CD4-positive, CD25-positive, alpha-beta regulatory T cell (primary cell): ENCODE measurements at regions not wholly inside any gene's neighbourhood (a gene's known extent, or its start where the extent isn't known, plus 50 kb on each side); places are given as distances from the start of the nearest gene placed in this dataset.
"Not testable (repeated sequence)": the region's sequence is repeated elsewhere in the genome, so short reads cannot be mapped to it uniquely, and the experiment has no call there.

Experiments
- ATAC-seq, 2 donors: fragments of 150-1000 bp; cut with Tn5 transposase; one replicate each; pipeline ENCODE4 v1.10.0; 2021; ENCODE audit warnings: low read depth in 2 of 2, moderate number of reproducible peaks in 2 of 2, moderate library complexity in 1 of 2
- DNase-seq, 3 donors: peaks; one replicate each; pipeline versions ENCODE4 v3.0.0 to v3.0.0-alpha.2; 2012 to 2022; ENCODE audit warnings: mixed read lengths in 1 of 3
- H3K27ac ChIP-seq: one replicate; pipeline ENCODE4 v1.7.0; 2013; ENCODE audit warnings: mild to moderate bottlenecking, low read length; ENCODE audit not compliant: insufficient read depth, poor library complexity, severe bottlenecking
- H3K27me3 ChIP-seq: one replicate; pipeline ENCODE4 v1.7.0; 2013; ENCODE audit warnings: low read length; ENCODE audit not compliant: control insufficient read depth, insufficient read depth
- H3K36me3 ChIP-seq: one replicate; pipeline ENCODE4 v1.7.0; 2013; ENCODE audit warnings: mild to moderate bottlenecking, low read length, moderate library complexity; ENCODE audit not compliant: control insufficient read depth, insufficient read depth
- H3K4me1 ChIP-seq: 2 replicates; pipeline ENCODE4 v1.7.0; 2013; ENCODE audit warnings: mild to moderate bottlenecking, low read length; ENCODE audit not compliant: insufficient read depth, control insufficient read depth, poor library complexity, severe bottlenecking
- H3K4me3 ChIP-seq: one replicate; pipeline ENCODE4 v1.7.0; 2013; ENCODE audit warnings: low read depth, mild to moderate bottlenecking, low read length, moderate library complexity
- H3K9me3 ChIP-seq, 2 experiments: 1 replicate in 1 of 2; 2 replicates in 1 of 2; pipeline ENCODE4 v1.7.0; 2013; ENCODE audit warnings: low read length in 2 of 2, mild to moderate bottlenecking in 1 of 2, moderate library complexity in 1 of 2; ENCODE audit not compliant: control insufficient read depth in 2 of 2
- H3K27ac Mint-ChIP-seq, 3 donors: one replicate each; pipeline ENCODE4 v1.8.0; 2020 to 2022; ENCODE audit warnings: mild to moderate bottlenecking in 3 of 3, mixed read lengths in 3 of 3, moderate library complexity in 2 of 3
- H3K27me3 Mint-ChIP-seq: one replicate; pipeline ENCODE4 v1.8.0; 2022; ENCODE audit warnings: mild to moderate bottlenecking, mixed read lengths
- H3K36me3 Mint-ChIP-seq: one replicate; pipeline ENCODE4 v1.8.0; 2020; ENCODE audit warnings: mixed read lengths
- H3K4me1 Mint-ChIP-seq, 4 donors: one replicate each; pipeline ENCODE4 v1.8.0; 2020 to 2022; ENCODE audit warnings: mixed read lengths in 4 of 4, mild to moderate bottlenecking in 1 of 4
- H3K4me3 Mint-ChIP-seq, 4 donors: one replicate each; pipeline ENCODE4 v1.8.0; 2020 to 2022; ENCODE audit warnings: mild to moderate bottlenecking in 4 of 4, mixed read lengths in 4 of 4, moderate library complexity in 3 of 4
- H3K9me3 Mint-ChIP-seq, 7 donors: one replicate each; pipeline ENCODE4 v1.8.0; 2020 to 2022; ENCODE audit warnings: mixed read lengths in 7 of 7, mild to moderate bottlenecking in 3 of 7, moderate library complexity in 2 of 7

- no peak overlapping the region for H3K4me3 Mint-ChIP-seq
- Histone ChIP-seq H3K4me3 (no peak overlapping the region), H3K27me3 (no peaks in the 10 kb centered on the region), H3K4me1 (no peaks in the 10 kb centered on the region), H3K36me3 (no peaks in the 10 kb centered on the region), H3K27ac (no peak overlapping the region), H3K9me3 (no peaks in the 10 kb centered on the region)
- no peaks in the 10 kb centered on the region for H3K36me3 Mint-ChIP-seq
- H3K27ac Mint-ChIP-seq: no peak overlapping the region
- H3K4me1 Mint-ChIP-seq: no peaks in the 10 kb centered on the region
- no peak for DNase-seq
- peaks cover 0 to 3% (median 0%) of the 10 kb centered on the region in 7 donors for H3K9me3 Mint-ChIP-seq
- H3K27me3 Mint-ChIP-seq: peaks cover 4% of the 10 kb centered on the region
- ATAC-seq: no peak
Observed at GRCh38 chr3:153911116-153911515, 210.1 kb upstream of the ARHGEF26 start.

- Histone ChIP-seq H3K27me3 (no peaks in the 10 kb centered on the region), H3K9me3 (no peaks in the 10 kb centered on the region), H3K4me1 (no peaks in the 10 kb centered on the region), H3K27ac (no peak overlapping the region), H3K36me3 (no peaks in the 10 kb centered on the region), H3K4me3 (no peak overlapping the region)
- H3K4me1 Mint-ChIP-seq: no peaks in the 10 kb centered on the region
- peaks cover 0 to 8% (median 1%) of the 10 kb centered on the region in 7 donors for H3K9me3 Mint-ChIP-seq
- no peaks in the 10 kb centered on the region for H3K36me3 Mint-ChIP-seq
- no peak overlapping the region for H3K27ac Mint-ChIP-seq
- ATAC-seq: no peak
- no peak for DNase-seq
- no peak overlapping the region for H3K4me3 Mint-ChIP-seq
- H3K27me3 Mint-ChIP-seq: peaks cover 4% of the 10 kb centered on the region
Observed at GRCh38 chr3:153919773-153920172, 201.4 kb upstream of the ARHGEF26 start.

- Mint-ChIP-seq H3K27ac (no peak overlapping the region), H3K27me3 (no peaks in the 10 kb centered on the region), H3K4me1 (no peaks in the 10 kb centered on the region), H3K9me3 (peaks cover 0 to 7% (median 2%) of the 10 kb centered on the region in 7 donors), H3K36me3 (no peaks in the 10 kb centered on the region), H3K4me3 (no peak overlapping the region)
- Histone ChIP-seq H3K4me1 (no peaks in the 10 kb centered on the region), H3K36me3 (no peaks in the 10 kb centered on the region), H3K4me3 (no peak overlapping the region), H3K9me3 (no peaks in the 10 kb centered on the region), H3K27me3 (no peaks in the 10 kb centered on the region), H3K27ac (no peak overlapping the region)
- DNase-seq: no peak
- no peak for ATAC-seq
Observed at GRCh38 chr3:153921826-153922225, 199.4 kb upstream of the ARHGEF26 start.

- Histone ChIP-seq H3K9me3 (no peaks in the 10 kb centered on the region), H3K27me3 (no peaks in the 10 kb centered on the region), H3K36me3 (no peaks in the 10 kb centered on the region), H3K27ac (no peak overlapping the region), H3K4me1 (no peaks in the 10 kb centered on the region), H3K4me3 (no peak overlapping the region)
- H3K36me3 Mint-ChIP-seq: no peaks in the 10 kb centered on the region
- peaks cover 0 to 5% (median 2%) of the 10 kb centered on the region in 7 donors for H3K9me3 Mint-ChIP-seq
- no peaks in the 10 kb centered on the region for H3K4me1 Mint-ChIP-seq
- ATAC-seq: no peak
- H3K27ac Mint-ChIP-seq: no peak overlapping the region
- no peaks in the 10 kb centered on the region for H3K27me3 Mint-ChIP-seq
- H3K4me3 Mint-ChIP-seq: no peak overlapping the region
- DNase-seq: no peak
Observed at GRCh38 chr3:153925841-153926514, 195.2 kb upstream of the ARHGEF26 start.

DNA sequence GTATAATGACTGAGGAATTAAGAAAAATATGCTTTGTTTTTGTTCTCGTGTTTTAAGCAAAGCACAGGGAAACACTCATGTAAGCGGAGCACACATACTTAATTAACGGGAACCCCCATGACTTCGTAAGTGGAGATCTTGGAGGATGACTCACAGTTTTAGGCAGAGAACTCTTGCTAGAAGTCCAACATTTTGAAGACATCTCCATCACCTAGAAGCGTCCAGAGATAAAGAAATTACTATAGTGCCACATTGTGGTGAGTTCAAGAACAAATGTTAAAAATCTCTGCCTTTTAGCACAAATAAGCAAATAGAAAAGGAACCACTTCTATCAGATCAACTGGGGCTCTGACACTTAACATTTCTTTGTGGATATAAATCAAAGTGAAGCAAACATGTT lies 194.1 kb upstream of the ARHGEF26 start:
- H3K27me3 Mint-ChIP-seq: no peaks in the 10 kb centered on the region
- H3K36me3 Mint-ChIP-seq: no peaks in the 10 kb centered on the region
- ATAC-seq (no peak), DNase-seq (peak in 1 of 3 donors; percentile 10)
- no peak overlapping the region for H3K4me3 Mint-ChIP-seq
- H3K27ac Mint-ChIP-seq: no peak overlapping the region
- no peaks in the 10 kb centered on the region for H3K36me3 ChIP-seq
- no peaks in the 10 kb centered on the region for H3K4me1 Mint-ChIP-seq
- peaks cover 0 to 3% (median 2%) of the 10 kb centered on the region in 7 donors for H3K9me3 Mint-ChIP-seq
- H3K27me3 ChIP-seq: no peaks in the 10 kb centered on the region
- no peak overlapping the region for H3K27ac ChIP-seq
- no peaks in the 10 kb centered on the region for H3K4me1 ChIP-seq
- H3K4me3 ChIP-seq: no peak overlapping the region
- H3K9me3 ChIP-seq: no peaks in the 10 kb centered on the region

- peaks cover 0 to 4% (median 2%) of the 10 kb centered on the region in 7 donors for H3K9me3 Mint-ChIP-seq
- H3K27ac ChIP-seq: no peak overlapping the region
- no peak overlapping the region for H3K4me3 ChIP-seq
- H3K9me3 ChIP-seq: no peaks in the 10 kb centered on the region
- ATAC-seq (no peak), DNase-seq (no peak)
- H3K27ac Mint-ChIP-seq: no peak overlapping the region
- H3K27me3 Mint-ChIP-seq: no peaks in the 10 kb centered on the region
- H3K36me3 ChIP-seq: no peaks in the 10 kb centered on the region
- no peaks in the 10 kb centered on the region for H3K36me3 Mint-ChIP-seq
- H3K4me1 ChIP-seq: no peaks in the 10 kb centered on the region
- no peaks in the 10 kb centered on the region for H3K4me1 Mint-ChIP-seq
- H3K4me3 Mint-ChIP-seq: no peak overlapping the region
- H3K27me3 ChIP-seq: no peaks in the 10 kb centered on the region
Observed at GRCh38 chr3:153928851-153929250, 192.3 kb upstream of the ARHGEF26 start.

GRCh38 chr3:153933481-153933880 lies 187.7 kb upstream of the ARHGEF26 start:
- H3K27me3 ChIP-seq, H3K36me3 Mint-ChIP-seq, H3K9me3 ChIP-seq, H3K4me3 Mint-ChIP-seq, DNase-seq, ATAC-seq, H3K9me3 Mint-ChIP-seq, H3K4me1 Mint-ChIP-seq, H3K4me1 ChIP-seq, H3K36me3 ChIP-seq, H3K27ac ChIP-seq, H3K27me3 Mint-ChIP-seq, H3K4me3 ChIP-seq: not testable (repeated sequence)
- peak overlapping the region in 1 of 3 donors; percentile 40 for H3K27ac Mint-ChIP-seq

DNA sequence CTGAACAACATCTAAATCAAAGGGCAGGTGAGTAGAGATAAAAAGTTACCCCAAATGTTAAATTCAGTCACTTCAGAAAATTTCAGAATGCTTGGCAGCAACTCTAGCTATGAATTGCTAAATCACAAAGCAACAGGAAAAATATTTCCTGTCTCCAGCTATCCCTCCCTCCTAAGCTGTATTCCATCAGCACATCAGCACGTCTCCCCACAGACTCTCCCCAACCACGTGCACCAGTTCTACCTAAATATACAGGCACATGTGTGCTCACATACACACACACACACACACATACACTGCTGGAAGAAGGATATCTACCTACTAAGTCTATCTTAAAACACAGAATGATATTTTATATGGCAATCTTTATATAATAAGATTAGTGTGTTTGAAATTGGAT lies 177.1 kb upstream of the ARHGEF26 start:
- Mint-ChIP-seq H3K4me3 (no peak overlapping the region), H3K9me3 (peaks cover 0 to 3% (median 0%) of the 10 kb centered on the region in 7 donors), H3K4me1 (no peaks in the 10 kb centered on the region), H3K27me3 (no peaks in the 10 kb centered on the region), H3K36me3 (no peaks in the 10 kb centered on the region), H3K27ac (no peak overlapping the region)
- H3K4me1 ChIP-seq: no peaks in the 10 kb centered on the region
- no peaks in the 10 kb centered on the region for H3K27me3 ChIP-seq
- ATAC-seq (no peak), DNase-seq (no peak)
- H3K9me3 ChIP-seq: no peaks in the 10 kb centered on the region
- H3K36me3 ChIP-seq: no peaks in the 10 kb centered on the region
- no peak overlapping the region for H3K27ac ChIP-seq
- H3K4me3 ChIP-seq: no peak overlapping the region
